ENCODE measurements at regions not wholly inside any gene's neighbourhood (a gene's known extent, or its start where the extent isn't known, plus 50 kb on each side); places are given as distances from the start of the nearest gene placed in this dataset.

GRCh38 chr3:20310629-20311028 is 124.6 kb upstream of the SGO1 start (continued):
- TF ChIP-seq, protein P1, sequence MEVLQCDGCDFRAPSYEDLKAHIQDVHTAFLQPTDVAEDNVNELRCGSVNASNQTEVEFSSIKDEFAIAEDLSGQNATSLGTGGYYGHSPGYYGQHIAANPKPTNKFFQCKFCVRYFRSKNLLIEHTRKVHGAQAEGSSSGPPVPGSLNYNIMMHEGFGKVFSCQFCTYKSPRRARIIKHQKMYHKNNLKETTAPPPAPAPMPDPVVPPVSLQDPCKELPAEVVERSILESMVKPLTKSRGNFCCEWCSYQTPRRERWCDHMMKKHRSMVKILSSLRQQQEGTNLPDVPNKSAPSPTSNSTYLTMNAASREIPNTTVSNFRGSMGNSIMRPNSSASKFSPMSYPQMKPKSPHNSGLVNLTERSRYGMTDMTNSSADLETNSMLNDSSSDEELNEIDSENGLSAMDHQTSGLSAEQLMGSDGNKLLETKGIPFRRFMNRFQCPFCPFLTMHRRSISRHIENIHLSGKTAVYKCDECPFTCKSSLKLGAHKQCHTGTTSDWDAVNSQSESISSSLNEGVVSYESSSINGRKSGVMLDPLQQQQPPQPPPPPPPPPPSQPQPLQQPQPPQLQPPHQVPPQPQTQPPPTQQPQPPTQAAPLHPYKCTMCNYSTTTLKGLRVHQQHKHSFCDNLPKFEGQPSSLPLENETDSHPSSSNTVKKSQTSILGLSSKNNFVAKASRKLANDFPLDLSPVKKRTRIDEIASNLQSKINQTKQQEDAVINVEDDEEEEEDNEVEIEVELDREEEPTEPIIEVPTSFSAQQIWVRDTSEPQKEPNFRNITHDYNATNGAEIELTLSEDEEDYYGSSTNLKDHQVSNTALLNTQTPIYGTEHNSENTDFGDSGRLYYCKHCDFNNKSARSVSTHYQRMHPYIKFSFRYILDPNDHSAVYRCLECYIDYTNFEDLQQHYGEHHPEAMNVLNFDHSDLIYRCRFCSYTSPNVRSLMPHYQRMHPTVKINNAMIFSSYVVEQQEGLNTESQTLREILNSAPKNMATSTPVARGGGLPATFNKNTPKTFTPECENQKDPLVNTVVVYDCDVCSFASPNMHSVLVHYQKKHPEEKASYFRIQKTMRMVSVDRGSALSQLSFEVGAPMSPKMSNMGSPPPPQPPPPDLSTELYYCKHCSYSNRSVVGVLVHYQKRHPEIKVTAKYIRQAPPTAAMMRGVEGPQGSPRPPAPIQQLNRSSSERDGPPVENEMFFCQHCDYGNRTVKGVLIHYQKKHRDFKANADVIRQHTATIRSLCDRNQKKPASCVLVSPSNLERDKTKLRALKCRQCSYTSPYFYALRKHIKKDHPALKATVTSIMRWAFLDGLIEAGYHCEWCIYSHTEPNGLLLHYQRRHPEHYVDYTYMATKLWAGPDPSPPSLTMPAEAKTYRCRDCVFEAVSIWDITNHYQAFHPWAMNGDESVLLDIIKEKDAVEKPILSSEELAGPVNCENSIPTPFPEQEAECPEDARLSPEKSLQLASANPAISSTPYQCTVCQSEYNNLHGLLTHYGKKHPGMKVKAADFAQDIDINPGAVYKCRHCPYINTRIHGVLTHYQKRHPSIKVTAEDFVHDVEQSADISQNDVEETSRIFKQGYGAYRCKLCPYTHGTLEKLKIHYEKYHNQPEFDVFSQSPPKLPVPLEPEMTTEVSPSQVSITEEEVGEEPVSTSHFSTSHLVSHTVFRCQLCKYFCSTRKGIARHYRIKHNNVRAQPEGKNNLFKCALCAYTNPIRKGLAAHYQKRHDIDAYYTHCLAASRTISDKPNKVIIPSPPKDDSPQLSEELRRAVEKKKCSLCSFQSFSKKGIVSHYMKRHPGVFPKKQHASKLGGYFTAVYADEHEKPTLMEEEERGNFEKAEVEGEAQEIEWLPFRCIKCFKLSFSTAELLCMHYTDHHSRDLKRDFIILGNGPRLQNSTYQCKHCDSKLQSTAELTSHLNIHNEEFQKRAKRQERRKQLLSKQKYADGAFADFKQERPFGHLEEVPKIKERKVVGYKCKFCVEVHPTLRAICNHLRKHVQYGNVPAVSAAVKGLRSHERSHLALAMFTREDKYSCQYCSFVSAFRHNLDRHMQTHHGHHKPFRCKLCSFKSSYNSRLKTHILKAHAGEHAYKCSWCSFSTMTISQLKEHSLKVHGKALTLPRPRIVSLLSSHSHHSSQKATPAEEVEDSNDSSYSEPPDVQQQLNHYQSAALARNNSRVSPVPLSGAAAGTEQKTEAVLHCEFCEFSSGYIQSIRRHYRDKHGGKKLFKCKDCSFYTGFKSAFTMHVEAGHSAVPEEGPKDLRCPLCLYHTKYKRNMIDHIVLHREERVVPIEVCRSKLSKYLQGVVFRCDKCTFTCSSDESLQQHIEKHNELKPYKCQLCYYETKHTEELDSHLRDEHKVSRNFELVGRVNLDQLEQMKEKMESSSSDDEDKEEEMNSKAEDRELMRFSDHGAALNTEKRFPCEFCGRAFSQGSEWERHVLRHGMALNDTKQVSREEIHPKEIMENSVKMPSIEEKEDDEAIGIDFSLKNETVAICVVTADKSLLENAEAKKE (CRISPR knock-in tag; IDR thresholded peaks at IDR 0.05) = no peak
- TF ChIP-seq NANOG (IDR thresholded peaks at IDR 0.05; ENCODE audit: borderline replicate concordance) = no peak
- TF ChIP-seq ZNF114 (CRISPR knock-in tag; IDR thresholded peaks at IDR 0.05) = no peak
- TF ChIP-seq EZH2 (IDR thresholded peaks at IDR 0.05; ENCODE audit: low read depth, unreplicated experiment) = no peak
- TF ChIP-seq, protein P2, sequence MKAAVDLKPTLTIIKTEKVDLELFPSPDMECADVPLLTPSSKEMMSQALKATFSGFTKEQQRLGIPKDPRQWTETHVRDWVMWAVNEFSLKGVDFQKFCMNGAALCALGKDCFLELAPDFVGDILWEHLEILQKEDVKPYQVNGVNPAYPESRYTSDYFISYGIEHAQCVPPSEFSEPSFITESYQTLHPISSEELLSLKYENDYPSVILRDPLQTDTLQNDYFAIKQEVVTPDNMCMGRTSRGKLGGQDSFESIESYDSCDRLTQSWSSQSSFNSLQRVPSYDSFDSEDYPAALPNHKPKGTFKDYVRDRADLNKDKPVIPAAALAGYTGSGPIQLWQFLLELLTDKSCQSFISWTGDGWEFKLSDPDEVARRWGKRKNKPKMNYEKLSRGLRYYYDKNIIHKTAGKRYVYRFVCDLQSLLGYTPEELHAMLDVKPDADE (IDR thresholded peaks at IDR 0.05) = no peak

DNA sequence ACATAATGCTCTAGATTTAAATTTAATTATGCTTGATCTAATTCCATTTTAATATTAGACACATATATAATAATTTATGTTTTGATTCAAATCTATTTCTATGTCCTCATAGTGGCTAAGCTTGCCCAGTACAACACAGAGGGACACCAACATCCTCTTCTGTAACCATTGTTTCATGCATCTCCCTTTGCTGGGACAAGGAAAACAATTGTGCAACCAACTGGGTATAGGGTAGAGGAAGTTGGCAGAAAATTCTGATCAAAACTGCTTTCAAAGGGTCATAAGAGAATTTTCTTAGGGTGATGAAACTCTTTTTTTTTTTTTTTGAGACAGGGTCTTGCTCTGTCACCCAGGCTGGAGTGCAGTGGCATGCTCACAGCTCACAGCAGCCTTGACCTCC is 121.4 kb upstream of the SGO1 start:
- Histone ChIP-seq H3K36me3 (ENCODE audit: insufficient read depth) (no peaks in the 10 kb centered on the region), H3K4me3 (no peak overlapping the region)
- H3K4me1 Mint-ChIP-seq = no peaks in the 10 kb centered on the region
- TF ChIP-seq, protein P3, sequence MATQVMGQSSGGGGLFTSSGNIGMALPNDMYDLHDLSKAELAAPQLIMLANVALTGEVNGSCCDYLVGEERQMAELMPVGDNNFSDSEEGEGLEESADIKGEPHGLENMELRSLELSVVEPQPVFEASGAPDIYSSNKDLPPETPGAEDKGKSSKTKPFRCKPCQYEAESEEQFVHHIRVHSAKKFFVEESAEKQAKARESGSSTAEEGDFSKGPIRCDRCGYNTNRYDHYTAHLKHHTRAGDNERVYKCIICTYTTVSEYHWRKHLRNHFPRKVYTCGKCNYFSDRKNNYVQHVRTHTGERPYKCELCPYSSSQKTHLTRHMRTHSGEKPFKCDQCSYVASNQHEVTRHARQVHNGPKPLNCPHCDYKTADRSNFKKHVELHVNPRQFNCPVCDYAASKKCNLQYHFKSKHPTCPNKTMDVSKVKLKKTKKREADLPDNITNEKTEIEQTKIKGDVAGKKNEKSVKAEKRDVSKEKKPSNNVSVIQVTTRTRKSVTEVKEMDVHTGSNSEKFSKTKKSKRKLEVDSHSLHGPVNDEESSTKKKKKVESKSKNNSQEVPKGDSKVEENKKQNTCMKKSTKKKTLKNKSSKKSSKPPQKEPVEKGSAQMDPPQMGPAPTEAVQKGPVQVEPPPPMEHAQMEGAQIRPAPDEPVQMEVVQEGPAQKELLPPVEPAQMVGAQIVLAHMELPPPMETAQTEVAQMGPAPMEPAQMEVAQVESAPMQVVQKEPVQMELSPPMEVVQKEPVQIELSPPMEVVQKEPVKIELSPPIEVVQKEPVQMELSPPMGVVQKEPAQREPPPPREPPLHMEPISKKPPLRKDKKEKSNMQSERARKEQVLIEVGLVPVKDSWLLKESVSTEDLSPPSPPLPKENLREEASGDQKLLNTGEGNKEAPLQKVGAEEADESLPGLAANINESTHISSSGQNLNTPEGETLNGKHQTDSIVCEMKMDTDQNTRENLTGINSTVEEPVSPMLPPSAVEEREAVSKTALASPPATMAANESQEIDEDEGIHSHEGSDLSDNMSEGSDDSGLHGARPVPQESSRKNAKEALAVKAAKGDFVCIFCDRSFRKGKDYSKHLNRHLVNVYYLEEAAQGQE (IDR thresholded peaks at IDR 0.05; ENCODE audit: unreplicated experiment) = no peak
- TF ChIP-seq EZH2phosphoT487 (IDR thresholded peaks at IDR 0.05; ENCODE audit: unreplicated experiment) = no peak
- no peak for TF ChIP-seq ZNF114 (CRISPR knock-in tag; IDR thresholded peaks at IDR 0.05)
- no peak for TF ChIP-seq POLR2AphosphoS5 (IDR thresholded peaks at IDR 0.05; ENCODE audit: low read depth)
- no peak for TF ChIP-seq ZNF331 (CRISPR knock-in tag; IDR thresholded peaks at IDR 0.05; ENCODE audit: low read depth)
- TF ChIP-seq CTCF (conservative IDR thresholded peaks at IDR 0.05; ENCODE audit: low read depth in 2 of 2) = no peak
- TF ChIP-seq JUNB (IDR thresholded peaks at IDR 0.05; ENCODE audit: unreplicated experiment) = no peak
- TF ChIP-seq CREB1 (CRISPR knock-in tag; IDR thresholded peaks at IDR 0.05; ENCODE audit: low read depth) = no peak
- no peak for TF ChIP-seq NANOG (IDR thresholded peaks at IDR 0.05; ENCODE audit: borderline replicate concordance)

More for the DNA sequence above, 121.4 kb upstream of the SGO1 start:
- Histone ChIP-seq H3K9me2 (ENCODE audit: insufficient read depth) (no peaks in the 10 kb centered on the region), H3K4me2 (no peak overlapping the region), H3F3A (replicated peaks; ENCODE audit: low read depth) (no peaks in the 10 kb centered on the region), H3K4me1 (ENCODE audit: insufficient read depth) (no peaks in the 10 kb centered on the region), H4K20me1 (replicated peaks; ENCODE audit: insufficient read depth) (no peaks in the 10 kb centered on the region), H3K27me3 (ENCODE audit: insufficient read depth) (no peaks in the 10 kb centered on the region), H2AFZ (no peak overlapping the region), H3K79me2 (replicated peaks; ENCODE audit: insufficient read depth) (no peaks in the 10 kb centered on the region), H3K27ac (ENCODE audit: low read depth) (no peak overlapping the region)
- peaks cover 8% of the 10 kb centered on the region; the same call in 2 of the 3 replicates for H3K36me3 Mint-ChIP-seq (ENCODE audit: low read depth)
- ATAC-seq (no peak), DNase-seq (ENCODE audit: low spot score) (no peak)
- H3K27me3 Mint-ChIP-seq (ENCODE audit: insufficient read depth, low read depth, poor library complexity) = no peaks in the 10 kb centered on the region
- H3K4me3 Mint-ChIP-seq = no peak overlapping the region
- H3K9me3 Mint-ChIP-seq = peaks cover 30% of the 10 kb centered on the region
- no peak overlapping the region for H3K27ac Mint-ChIP-seq
